Retinal pigment epithelial cell (primary cell): ENCODE measurements at regions not wholly inside any gene's neighbourhood (a gene's known extent, or its start where the extent isn't known, plus 50 kb on each side); places are given as distances from the start of the nearest gene placed in this dataset.

Experiments
- DNase-seq: peaks from one replicate; pipeline ENCODE4 v3.0.0-alpha.2; 2010; ENCODE audit warnings: low read depth
- H3K4me3 ChIP-seq: 2 replicates; pipeline ENCODE4 v1.5.1; 2011; ENCODE audit warnings: mild to moderate bottlenecking, low read length, control low read depth, moderate library complexity
- TF ChIP-seq, protein P1 (sequence below): conservative IDR thresholded peaks from 2 replicates; pipeline ENCODE4 v1.5.1; 2011; ENCODE audit warnings: low read depth, low read length, control low read depth, inconsistent platforms

DNA sequence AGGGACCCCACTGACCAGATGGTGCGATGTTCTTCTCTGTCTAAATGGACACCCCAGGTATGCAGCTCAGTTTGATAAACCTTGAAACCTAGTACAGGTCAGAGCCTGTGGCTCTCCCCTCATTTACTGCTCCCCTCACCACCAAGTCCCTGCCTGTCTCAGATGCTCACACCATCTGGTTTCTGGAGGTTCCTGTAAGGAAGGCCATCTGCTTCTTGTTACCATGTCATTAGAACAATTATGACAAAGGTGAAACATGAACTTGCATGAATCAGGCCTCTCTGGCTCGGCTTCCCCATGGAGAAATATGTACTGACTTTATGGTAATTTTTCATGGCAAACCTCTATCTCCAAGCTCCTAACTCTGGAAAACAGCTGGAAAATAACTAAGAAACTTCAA lies 965.7 kb downstream of the UQCRFS1 start:
- TF ChIP-seq, protein P1, sequence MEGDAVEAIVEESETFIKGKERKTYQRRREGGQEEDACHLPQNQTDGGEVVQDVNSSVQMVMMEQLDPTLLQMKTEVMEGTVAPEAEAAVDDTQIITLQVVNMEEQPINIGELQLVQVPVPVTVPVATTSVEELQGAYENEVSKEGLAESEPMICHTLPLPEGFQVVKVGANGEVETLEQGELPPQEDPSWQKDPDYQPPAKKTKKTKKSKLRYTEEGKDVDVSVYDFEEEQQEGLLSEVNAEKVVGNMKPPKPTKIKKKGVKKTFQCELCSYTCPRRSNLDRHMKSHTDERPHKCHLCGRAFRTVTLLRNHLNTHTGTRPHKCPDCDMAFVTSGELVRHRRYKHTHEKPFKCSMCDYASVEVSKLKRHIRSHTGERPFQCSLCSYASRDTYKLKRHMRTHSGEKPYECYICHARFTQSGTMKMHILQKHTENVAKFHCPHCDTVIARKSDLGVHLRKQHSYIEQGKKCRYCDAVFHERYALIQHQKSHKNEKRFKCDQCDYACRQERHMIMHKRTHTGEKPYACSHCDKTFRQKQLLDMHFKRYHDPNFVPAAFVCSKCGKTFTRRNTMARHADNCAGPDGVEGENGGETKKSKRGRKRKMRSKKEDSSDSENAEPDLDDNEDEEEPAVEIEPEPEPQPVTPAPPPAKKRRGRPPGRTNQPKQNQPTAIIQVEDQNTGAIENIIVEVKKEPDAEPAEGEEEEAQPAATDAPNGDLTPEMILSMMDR = no peak
- no peak for DNase-seq
- no peak overlapping the region for H3K4me3 ChIP-seq

DNA sequence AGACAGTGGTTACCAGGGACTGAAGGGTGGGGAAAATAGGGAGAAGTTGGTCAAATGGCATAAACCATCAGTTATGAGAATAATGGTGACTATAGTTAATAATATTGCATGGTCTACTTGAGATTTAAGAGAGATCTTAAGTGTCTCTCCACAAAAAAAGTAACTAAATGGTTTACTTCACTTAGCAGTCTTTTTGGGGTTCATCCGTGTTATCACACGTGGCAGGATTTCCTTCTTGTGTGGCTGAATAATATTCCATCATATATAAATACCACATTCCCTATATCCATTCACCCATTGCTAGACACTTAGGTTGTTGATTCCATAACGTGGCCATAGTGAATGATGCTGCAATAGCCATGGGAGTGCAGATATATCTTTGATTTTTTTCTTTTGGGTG lies 967.0 kb downstream of the UQCRFS1 start:
- DNase-seq = no peak
- TF ChIP-seq, protein P1 = no peak
- H3K4me3 ChIP-seq = no peak overlapping the region

DNA sequence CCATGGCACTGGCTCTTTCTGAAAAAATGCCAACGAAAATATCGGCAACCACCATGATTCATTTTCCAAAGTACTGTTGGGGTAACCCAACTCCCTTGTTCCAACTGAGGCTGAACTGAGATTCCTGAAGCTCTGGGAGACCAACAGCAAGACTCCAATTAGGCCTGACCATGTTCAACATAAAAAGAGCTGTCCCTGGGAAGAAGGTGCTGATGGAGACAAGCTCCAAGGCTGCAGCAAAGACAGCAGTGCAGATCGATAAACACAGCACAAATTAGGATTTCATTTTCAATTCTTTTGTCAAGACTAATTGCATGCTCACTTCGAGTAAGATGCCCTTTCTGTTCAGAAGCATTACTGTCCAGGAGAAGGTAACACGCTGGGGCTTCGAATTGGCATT lies 968.0 kb downstream of the UQCRFS1 start:
- no peak overlapping the region for H3K4me3 ChIP-seq
- TF ChIP-seq, protein P1 = no peak
- DNase-seq = no peak

DNA sequence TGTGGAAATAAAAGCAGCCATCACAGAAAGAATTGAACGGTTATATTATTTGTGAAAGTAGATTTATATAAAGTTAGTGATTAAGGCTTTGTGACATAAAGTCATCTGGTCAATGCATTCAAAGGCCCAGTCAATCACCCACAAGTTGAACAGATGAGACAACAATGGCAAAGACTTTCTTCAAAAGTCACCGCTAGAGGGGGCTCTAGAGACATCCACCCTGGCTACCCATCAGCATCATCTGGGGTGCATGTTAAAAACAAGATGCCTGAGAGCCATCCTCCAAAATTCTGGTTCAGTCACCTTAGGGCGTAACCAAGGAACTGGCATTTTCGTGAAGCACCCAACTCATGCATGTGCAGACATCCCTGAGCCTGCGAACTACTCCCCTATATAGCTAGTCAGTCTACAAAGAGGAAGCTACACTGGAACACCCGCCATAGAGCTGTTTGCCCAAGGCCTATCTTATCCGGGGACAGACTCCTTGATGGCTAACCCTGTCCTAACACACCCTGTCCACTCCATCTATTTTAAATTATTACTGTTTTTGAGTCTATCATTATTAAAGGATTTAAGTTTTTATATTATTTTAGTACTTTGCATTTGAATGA lies 970.5 kb downstream of the UQCRFS1 start:
- H3K4me3 ChIP-seq = no peak overlapping the region
- TF ChIP-seq, protein P1 = peak; percentile 50
- DNase-seq = no peak

DNA sequence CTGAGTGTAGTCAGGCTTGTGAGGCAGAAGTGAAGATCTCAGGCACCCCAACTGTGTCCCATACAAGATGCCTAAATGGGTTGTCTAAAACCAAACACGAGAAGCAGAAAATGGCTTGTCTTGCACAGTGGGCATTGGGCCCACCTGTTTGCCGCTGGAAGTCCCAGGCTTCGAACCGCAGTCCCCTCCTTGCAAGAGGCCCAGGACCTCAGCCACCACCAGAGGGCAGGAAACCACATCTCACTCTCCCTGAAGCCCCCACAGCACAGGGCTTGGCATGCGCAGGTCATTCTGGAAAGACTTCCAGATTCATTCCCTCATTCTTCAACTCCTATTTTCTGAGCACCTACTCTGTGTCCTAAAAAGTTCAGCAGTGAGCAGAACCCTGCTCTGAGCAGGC lies 973.7 kb downstream of the UQCRFS1 start:
- H3K4me3 ChIP-seq = no peak overlapping the region
- DNase-seq = no peak
- TF ChIP-seq, protein P1 = peak; percentile 21

DNA sequence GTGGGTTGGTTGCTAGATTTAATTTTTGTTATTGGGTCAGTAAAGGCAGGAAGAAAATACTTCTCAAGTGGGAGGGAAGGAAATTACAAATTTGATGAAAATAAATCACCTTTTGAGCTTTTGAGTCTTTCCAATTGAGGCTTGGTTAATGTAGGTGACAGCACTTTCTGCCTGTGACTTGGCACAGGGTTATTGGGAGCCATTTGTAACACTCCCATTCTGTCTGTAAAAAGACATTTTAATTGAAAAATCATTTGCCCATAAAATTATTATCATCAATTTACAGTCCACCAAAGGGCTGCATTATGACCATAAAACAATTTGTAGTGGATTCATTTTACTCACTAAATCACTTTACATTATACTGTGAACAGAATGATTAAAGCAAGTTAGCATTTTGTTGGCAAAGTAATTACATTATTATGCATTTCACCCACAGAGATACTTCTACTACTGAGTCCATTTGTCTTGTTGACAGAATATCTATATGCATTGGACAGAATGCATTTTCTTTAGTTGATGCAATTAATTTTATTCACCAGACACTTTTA lies 974.6 kb downstream of the UQCRFS1 start:
- no peak overlapping the region for H3K4me3 ChIP-seq
- TF ChIP-seq, protein P1 = no peak

DNA sequence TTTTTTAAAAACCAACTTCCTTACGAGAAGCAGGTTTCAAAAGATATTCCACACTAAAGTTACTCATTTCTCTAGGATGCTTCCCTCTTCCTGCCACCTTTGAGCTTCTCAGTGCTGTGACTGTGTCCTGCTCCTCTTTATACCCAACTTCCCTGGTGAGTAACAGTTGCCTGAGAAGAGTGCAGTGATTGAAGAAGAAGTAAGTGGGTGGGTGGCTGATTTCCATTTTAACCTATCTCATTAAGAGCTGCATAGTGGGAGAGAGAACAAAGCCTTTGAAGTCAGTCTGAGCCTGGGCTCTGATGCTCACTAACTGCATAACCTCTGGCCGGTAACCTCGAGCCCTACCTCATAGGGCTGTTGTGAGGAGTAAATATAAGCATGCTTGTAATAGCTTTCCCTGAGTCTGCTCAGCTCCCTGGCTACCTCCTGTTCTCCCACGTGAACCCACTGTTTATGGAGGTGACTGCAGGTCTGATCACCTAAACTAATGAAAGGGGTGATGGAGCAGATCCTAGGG lies 977.3 kb downstream of the UQCRFS1 start:
- TF ChIP-seq, protein P1 = no peak
- DNase-seq = no peak
- no peak overlapping the region for H3K4me3 ChIP-seq

More for the DNA sequence above, 974.6 kb downstream of the UQCRFS1 start:
- no peak for DNase-seq
